GM23338 (cell line): ENCODE measurements at regions not wholly inside any gene's neighbourhood (a gene's known extent, or its start where the extent isn't known, plus 50 kb on each side); places are given as distances from the start of the nearest gene placed in this dataset.

Source experiments
- ATAC-seq: fragments of 200-7000 bp; cut with Tn5 transposase; 3 replicates; pipeline ENCODE4 v1.9.1; 2020
- DNase-seq: peaks from one replicate; pipeline ENCODE4 v3.0.0-alpha.2; 2015; ENCODE audit warnings: low spot score
- H2AFZ ChIP-seq: fragments of 200-600 bp; sonication (generic); 2 replicates; pipeline ENCODE4 v1.8.0; 2016; ENCODE audit warnings: antibody characterized with exemption, mild to moderate bottlenecking, moderate library complexity
- H3F3A ChIP-seq: fragments of 200-600 bp; sonication (generic); replicated peaks from 2 replicates; pipeline ENCODE4 v1.8.0; 2017; ENCODE audit warnings: antibody characterized with exemption, mixed run types, low read depth
- H3K27ac ChIP-seq: fragments of 200-600 bp; sonication (generic); 2 replicates; pipeline ENCODE4 v1.6.1; 2016; ENCODE audit warnings: low read depth
- H3K27me3 ChIP-seq: fragments of 200-600 bp; sonication (generic); 2 replicates; pipeline ENCODE4 v1.8.0; 2016; ENCODE audit warnings: mild to moderate bottlenecking, mixed run types, moderate library complexity; ENCODE audit not compliant: insufficient read depth
- H3K36me3 ChIP-seq: fragments of 200-600 bp; sonication (generic); 2 replicates; pipeline ENCODE4 v1.8.0; 2016; ENCODE audit warnings: mild to moderate bottlenecking; ENCODE audit not compliant: insufficient read depth
- H3K4me1 ChIP-seq: fragments of 200-600 bp; sonication (generic); 2 replicates; pipeline ENCODE4 v1.8.0; 2016; ENCODE audit warnings: mild to moderate bottlenecking, moderate library complexity; ENCODE audit not compliant: insufficient read depth
- H3K4me2 ChIP-seq: fragments of 200-600 bp; sonication (generic); 2 replicates; pipeline ENCODE4 v1.7.1; 2017; ENCODE audit warnings: mixed run types
- H3K4me3 ChIP-seq: fragments of 200-600 bp; sonication (generic); 2 replicates; pipeline ENCODE4 v1.6.1; 2016; ENCODE audit warnings: mixed run types
- H3K79me2 ChIP-seq: fragments of 200-600 bp; sonication (generic); replicated peaks from 2 replicates; pipeline ENCODE4 v1.8.0; 2017; ENCODE audit warnings: mild to moderate bottlenecking; ENCODE audit not compliant: insufficient read depth
- H3K9me2 ChIP-seq: fragments of 200-600 bp; sonication (generic); 2 replicates; pipeline ENCODE4 v1.8.0; 2017; ENCODE audit not compliant: insufficient read depth
- H4K20me1 ChIP-seq: fragments of 200-600 bp; sonication (generic); replicated peaks from 2 replicates; pipeline ENCODE4 v1.8.0; 2017; ENCODE audit warnings: mild to moderate bottlenecking; ENCODE audit not compliant: insufficient read depth
- H3K27ac Mint-ChIP-seq: 2 replicates; pipeline ENCODE4 v1.8.0; 2020; ENCODE audit warnings: inconsistent platforms, mild to moderate bottlenecking, moderate library complexity, mixed read lengths
- H3K27me3 Mint-ChIP-seq: 3 replicates; pipeline ENCODE4 v1.8.0; 2022; ENCODE audit warnings: low read depth, mild to moderate bottlenecking, moderate library complexity, mixed read lengths, inconsistent platforms; ENCODE audit not compliant: insufficient read depth, poor library complexity
- H3K36me3 Mint-ChIP-seq: 3 replicates; pipeline ENCODE4 v1.8.0; 2021; ENCODE audit warnings: low read depth, mild to moderate bottlenecking, inconsistent platforms, moderate library complexity, mixed read lengths
- H3K4me1 Mint-ChIP-seq: 3 replicates; pipeline ENCODE4 v1.8.0; 2020; ENCODE audit warnings: mild to moderate bottlenecking, inconsistent platforms, mixed read lengths
- H3K4me3 Mint-ChIP-seq: 3 replicates; pipeline ENCODE4 v1.8.0; 2021; ENCODE audit warnings: moderate library complexity, mild to moderate bottlenecking, inconsistent platforms, mixed read lengths
- H3K9me3 Mint-ChIP-seq: 3 replicates; pipeline ENCODE4 v1.8.0; 2020; ENCODE audit warnings: moderate library complexity, mild to moderate bottlenecking, inconsistent platforms, mixed read lengths
- CTCF ChIP-seq, 2 experiments: fragments of 200-600 bp in 1 of 2; sonication (generic) in 1 of 2; conservative IDR thresholded peaks; 2 replicates each; pipeline versions ENCODE4 v1.5.1 to v1.6.1; 2016 to 2017; ENCODE audit warnings: antibody characterized with exemption in 2 of 2, low read depth in 2 of 2, mild to moderate bottlenecking in 2 of 2, moderate library complexity in 1 of 2
- ETS1 ChIP-seq: IDR thresholded peaks from 2 replicates; pipeline ENCODE4 v1.6.1; 2016; ENCODE audit warnings: antibody characterized with exemption
- EZH2 ChIP-seq: fragments of 200-600 bp; sonication (generic); IDR thresholded peaks from one replicate; pipeline ENCODE4 v1.8.0; 2017; ENCODE audit warnings: antibody characterized with exemption, mild to moderate bottlenecking, low read depth; ENCODE audit not compliant: unreplicated experiment
- EZH2phosphoT487 ChIP-seq: fragments of 200-600 bp; sonication (generic); IDR thresholded peaks from one replicate; pipeline ENCODE4 v1.8.1; 2018; ENCODE audit warnings: antibody characterized with exemption; ENCODE audit not compliant: unreplicated experiment
- JUNB ChIP-seq: IDR thresholded peaks from one replicate; pipeline ENCODE4 v1.6.1; 2016; ENCODE audit warnings: antibody characterized with exemption; ENCODE audit not compliant: unreplicated experiment
- STAT1 ChIP-seq: IDR thresholded peaks from one replicate; pipeline ENCODE4 v1.6.1; 2016; ENCODE audit warnings: antibody characterized with exemption; ENCODE audit not compliant: unreplicated experiment
- ZNF331 ChIP-seq: fragments of 250-450 bp; sonication (Bioruptor Pico); IDR thresholded peaks from 2 replicates; pipeline ENCODE4 v1.5.0; 2020; ENCODE audit warnings: low read depth, mild to moderate bottlenecking, moderate library complexity
- ZNF462 ChIP-seq: fragments of 250-450 bp; sonication (Bioruptor Pico); IDR thresholded peaks from 2 replicates; pipeline ENCODE4 v1.5.0; 2020; ENCODE audit warnings: mild to moderate bottlenecking, moderate library complexity

- no peaks in the 10 kb centered on the region for H3K36me3 Mint-ChIP-seq
- DNase-seq (no peak), ATAC-seq (no peak)
- H3K27me3 Mint-ChIP-seq = no peaks in the 10 kb centered on the region
- Histone ChIP-seq H3K27me3 (no peaks in the 10 kb centered on the region), H3K79me2 (no peaks in the 10 kb centered on the region), H3K4me3 (no peak overlapping the region), H4K20me1 (no peaks in the 10 kb centered on the region), H3K4me2 (no peak overlapping the region), H2AFZ (no peak overlapping the region), H3K9me2 (no peaks in the 10 kb centered on the region; the same call in 1 of the 2 replicates), H3F3A (no peaks in the 10 kb centered on the region), H3K36me3 (no peaks in the 10 kb centered on the region), H3K4me1 (peaks cover 19% of the 10 kb centered on the region), H3K27ac (no peak overlapping the region)
- no peak overlapping the region for H3K4me3 Mint-ChIP-seq
- H3K9me3 Mint-ChIP-seq = peaks cover 14% of the 10 kb centered on the region
- H3K4me1 Mint-ChIP-seq = peaks cover 20% of the 10 kb centered on the region
- H3K27ac Mint-ChIP-seq = no peak overlapping the region
- TF ChIP-seq ETS1 (no peak), CTCF (conservative IDR thresholded peaks at IDR 0.05; ENCODE audit: low read depth in 2 of 2) (no peak), ZNF462 (no peak), STAT1 (no peak), EZH2 (no peak), EZH2phosphoT487 (no peak), ZNF331 (no peak), JUNB (no peak)
These were observed 72.2 kb upstream of the WNT11 start for GRCh38 chr11:76278526-76278925.
